Esophagus muscularis mucosa (tissue), 3 donors: ENCODE measurements at regions not wholly inside any gene's neighbourhood (a gene's known extent, or its start where the extent isn't known, plus 50 kb on each side); places are given as distances from the start of the nearest gene placed in this dataset.

Experiments used
- CTCF ChIP-seq, 3 experiments: fragments of 200-600 bp in 2 of 3; fragments of 450-650 bp in 1 of 3; sonication (generic) in 2 of 3; IDR thresholded peaks; one replicate each; pipeline ENCODE4 v1.5.1; 2017 to 2019; ENCODE audit warnings: antibody characterized with exemption in 3 of 3, mild to moderate bottlenecking in 2 of 3, moderate library complexity in 1 of 3
- POLR2A ChIP-seq: fragments of 450-650 bp; IDR thresholded peaks from one replicate; pipeline ENCODE4 v1.6.1; 2017; ENCODE audit warnings: antibody characterized with exemption, moderate library complexity, mild to moderate bottlenecking, low read depth
- POLR2AphosphoS5 ChIP-seq, 2 donors: sonication (generic); formaldehyde crosslinking; IDR thresholded peaks; one replicate each; pipeline ENCODE4 v1.6.1; 2017; ENCODE audit warnings: antibody characterized with exemption in 2 of 2

- TF ChIP-seq POLR2A: no peak
- TF ChIP-seq POLR2AphosphoS5 (IDR thresholded peaks at IDR 0.05): no peak
- TF ChIP-seq CTCF (IDR thresholded peaks at IDR 0.05): no peak
Observed at GRCh38 chr12:59252731-59253130, 332.4 kb upstream of the LRIG3 start.
